HCT116 (cell line): ENCODE measurements at regions not wholly inside any gene's neighbourhood (a gene's known extent, or its start where the extent isn't known, plus 50 kb on each side); places are given as distances from the start of the nearest gene placed in this dataset.

Experiments used
- ATAC-seq: fragments of 200-7000 bp; cut with Tn5 transposase; 2 replicates; pipeline ENCODE4 v1.9.1; 2020; ENCODE audit warnings: mild to moderate bottlenecking, moderate library complexity
- BruUV-seq: library from RNA; stranded (reverse); fragments of 400-500 nt; replicated peaks from 2 replicates; lab custom pipeline; 2021; lab: Mats Ljungman, UMichigan
- CTCF ChIA-PET: fragments of 300-600 bp; sonication (Branson Sonifier 250); formaldehyde crosslinking; loops from one replicate; lab custom pipeline; 2021; ENCODE audit warnings: antibody characterized with exemption; lab: Charles Lee
- POLR2A ChIA-PET: fragments of 300-600, 350-600 bp; sonication (Branson Sonifier 250); formaldehyde crosslinking; loops from one replicate; lab custom pipeline; 2021; ENCODE audit warnings: antibody characterized with exemption; lab: Charles Lee
- RAD21 ChIA-PET, 2 experiments: fragments of 300-600 bp; sonication (Branson Sonifier 250); formaldehyde crosslinking; loops; one replicate each; lab custom pipeline; 2023; ENCODE audit warnings: low total read pairs in 2 of 2; ENCODE audit not compliant: uncharacterized antibody in 2 of 2, unreplicated experiment in 2 of 2, low non-redundant PET in 1 of 2; lab: Charles Lee
- DNase-seq: peaks from one replicate; pipeline ENCODE4 v3.0.0-alpha.2; 2010; ENCODE audit warnings: low read depth, low spot score
- H2AFZ ChIP-seq: fragments of 200-600 bp; shearing (Covaris generic), sonication (generic); 2 replicates; pipeline ENCODE4 v1.6.1; 2017; ENCODE audit warnings: low read depth, mixed run types, mixed read lengths, antibody characterized with exemption, low read length; ENCODE audit not compliant: poor library complexity, severe bottlenecking
- H3K27ac ChIP-seq: 2 replicates; pipeline ENCODE4 v1.5.1; 2012; ENCODE audit warnings: low read depth, low read length
- H3K27me3 ChIP-seq: fragments of 200-600 bp; sonication (generic); 2 replicates; pipeline ENCODE4 v1.6.1; 2016; ENCODE audit warnings: mixed run types, low read length, mixed read lengths; ENCODE audit not compliant: insufficient read depth
- H3K36me3 ChIP-seq, 2 experiments: fragments of 200-500 bp in 1 of 2; fragments of 200-600 bp in 1 of 2; sonication (Bioruptor generic) in 1 of 2; sonication (generic) in 1 of 2; 2 replicates each; pipeline versions ENCODE4 v1.5.1 to v1.6.1; 2014 to 2016; ENCODE audit warnings: low read length in 2 of 2, inconsistent platforms in 1 of 2, mixed read lengths in 1 of 2, mixed run types in 1 of 2; ENCODE audit not compliant: insufficient read depth in 2 of 2, control insufficient read depth in 1 of 2
- H3K4me1 ChIP-seq, 2 experiments: fragments of 200-600 bp in 1 of 2; sonication (generic) in 1 of 2; 2 replicates each; pipeline versions ENCODE4 v1.5.1 to v1.6.1; 2012 to 2017; ENCODE audit warnings: low read length in 2 of 2, inconsistent platforms in 1 of 2, mild to moderate bottlenecking in 1 of 2, mixed read lengths in 1 of 2, mixed run types in 1 of 2, moderate library complexity in 1 of 2; ENCODE audit not compliant: insufficient read depth in 2 of 2, control insufficient read depth in 1 of 2
- H3K4me2 ChIP-seq: fragments of 200-600 bp; sonication (generic); 2 replicates; pipeline ENCODE4 v1.6.1; 2017; ENCODE audit warnings: mixed run types, low read length, mixed read lengths
- H3K4me3 ChIP-seq, 2 experiments: fragments of 200-600 bp in 1 of 2; sonication (generic) in 1 of 2; replicated peaks in 1 of 2; 2 replicates each; pipeline ENCODE4 v1.5.1; 2011 to 2016; ENCODE audit warnings: low read length in 2 of 2, control low read depth in 1 of 2, low read depth in 1 of 2, mild to moderate bottlenecking in 1 of 2, mixed read lengths in 1 of 2, mixed run types in 1 of 2
- H3K79me2 ChIP-seq: fragments of 200-600 bp; sonication (generic); 2 replicates; pipeline ENCODE4 v1.6.1; 2017; ENCODE audit warnings: mild to moderate bottlenecking, mixed run types, low read length, moderate library complexity, mixed read lengths; ENCODE audit not compliant: insufficient read depth
- H3K9ac ChIP-seq: fragments of 200-600 bp; sonication (generic); 2 replicates; pipeline ENCODE4 v1.6.1; 2016; ENCODE audit warnings: low read length, mixed read lengths
- H3K9me2 ChIP-seq: fragments of 200-600 bp; sonication (generic), shearing (Covaris generic); 2 replicates; pipeline ENCODE4 v1.6.1; 2017; ENCODE audit warnings: mixed run types, mild to moderate bottlenecking, moderate library complexity; ENCODE audit not compliant: insufficient read depth
- H3K9me3 ChIP-seq, 2 experiments: fragments of 200-500 bp in 1 of 2; fragments of 200-600 bp in 1 of 2; sonication (Bioruptor generic) in 1 of 2; sonication (generic) in 1 of 2; 2 replicates each; pipeline ENCODE4 v1.6.1; 2014 to 2017; ENCODE audit warnings: low read length in 2 of 2, mixed read lengths in 2 of 2, inconsistent platforms in 1 of 2, low read depth in 1 of 2, mild to moderate bottlenecking in 1 of 2, mixed run types in 1 of 2, moderate library complexity in 1 of 2; ENCODE audit not compliant: control insufficient read depth in 1 of 2, insufficient read depth in 1 of 2
- H4K20me1 ChIP-seq: fragments of 200-600 bp; sonication (generic), shearing (Covaris generic); 2 replicates; pipeline ENCODE4 v1.6.1; 2017; ENCODE audit warnings: mixed run types, mild to moderate bottlenecking, moderate library complexity; ENCODE audit not compliant: insufficient read depth
- CEBPB ChIP-seq: IDR thresholded peaks from 2 replicates; pipeline ENCODE4 v1.6.1; 2012; ENCODE audit warnings: low read depth
- EZH2phosphoT487 ChIP-seq: fragments of 200-600 bp; IDR thresholded peaks from 2 replicates; pipeline ENCODE4 v1.6.1; 2018; ENCODE audit warnings: antibody characterized with exemption, borderline replicate concordance
- JUND ChIP-seq: IDR thresholded peaks from 2 replicates; pipeline ENCODE4 v1.6.1; 2012
- POLR2A ChIP-seq: IDR thresholded peaks from 2 replicates; pipeline ENCODE4 v1.7.0; 2011; ENCODE audit warnings: borderline replicate concordance; ENCODE audit not compliant: insufficient read depth, insufficient read length; ENCODE audit errors: extremely low read depth
- POLR2AphosphoS5 ChIP-seq: IDR thresholded peaks from 2 replicates; pipeline ENCODE4 v1.6.1; 2011; ENCODE audit warnings: mild to moderate bottlenecking, low read depth, low read length, moderate library complexity
- SP1 ChIP-seq: IDR thresholded peaks from 2 replicates; pipeline ENCODE4 v1.6.1; 2012; ENCODE audit warnings: low read depth
- TCF7L2 ChIP-seq: IDR thresholded peaks from 2 replicates; pipeline ENCODE4 v1.7.0; 2011; ENCODE audit warnings: borderline replicate concordance, inconsistent platforms; ENCODE audit not compliant: insufficient read depth, insufficient read length; ENCODE audit errors: extremely low read depth
- ZNF274 ChIP-seq: fragments of 200-500 bp; sonication (Bioruptor generic); IDR thresholded peaks from 2 replicates; pipeline ENCODE4 v1.6.1; 2014; ENCODE audit warnings: mild to moderate bottlenecking, low read depth, low read length, inconsistent platforms
- intact Hi-C: fragments of 100-400 bp; cut with micrococcal nuclease; formaldehyde crosslinking; loops from 2 replicates; pipeline ENCODE4 v1.10.0; 2022

- POLR2A ChIA-PET, result no interaction called here
- intact Hi-C loops, result loop anchor here (2.0 kb wide), 1 partner anchor 521 kb away; no protein-coding TSS in a partner anchor
- RAD21 ChIA-PET, result no interaction called here
These were observed 603.0 kb downstream of the BUD13 start for GRCh38 chr11:116169776-116170175.

GRCh38 chr11:116168459-116168787 is 604.4 kb downstream of the BUD13 start:
- Histone ChIP-seq H3K9me3 (no peaks in the 10 kb centered on the region), H3K4me1 (no peaks in the 10 kb centered on the region), H3K4me3 (no peak overlapping the region), H3K27ac (no peak overlapping the region), H3K79me2 (no peaks in the 10 kb centered on the region), H3K9ac (no peak overlapping the region), H3K27me3 (peaks cover 7% of the 10 kb centered on the region; the same call in 1 of the 2 replicates), H2AFZ (no peak overlapping the region), H3K9me2 (no peaks in the 10 kb centered on the region), H4K20me1 (no peaks in the 10 kb centered on the region), H3K4me2 (no peak overlapping the region), H3K36me3 (no peaks in the 10 kb centered on the region)
- intact Hi-C loops, result no loop called here
- POLR2A ChIA-PET, result no interaction called here
- no peak for DNase-seq
- no peak for TF ChIP-seq POLR2AphosphoS5
- no peak for TF ChIP-seq ZNF274
- no peak for TF ChIP-seq POLR2A
- no peak for TF ChIP-seq CEBPB
- TF ChIP-seq EZH2phosphoT487, result no peak
- TF ChIP-seq JUND, result no peak
- no peak for TF ChIP-seq SP1
- RAD21 ChIA-PET, result no interaction called here
- CTCF ChIA-PET, result no interaction called here
- BruUV-seq, result no TSS peak
- no peak for ATAC-seq

More at GRCh38 chr11:116169776-116170175, 603.0 kb downstream of the BUD13 start:
- Histone ChIP-seq H3K4me2 (no peak overlapping the region), H3K4me1 (no peaks in the 10 kb centered on the region), H4K20me1 (no peaks in the 10 kb centered on the region), H3K27ac (no peak overlapping the region), H3K9me3 (no peaks in the 10 kb centered on the region), H3K9ac (no peak overlapping the region), H3K4me3 (no peak overlapping the region), H3K9me2 (no peaks in the 10 kb centered on the region), H3K79me2 (no peaks in the 10 kb centered on the region), H2AFZ (no peak overlapping the region), H3K36me3 (no peaks in the 10 kb centered on the region), H3K27me3 (peaks cover 7% of the 10 kb centered on the region; the same call in 1 of the 2 replicates)
- TF ChIP-seq CEBPB (no peak), TCF7L2 (no peak)
- ATAC-seq, result no peak
- no peak for DNase-seq
- BruUV-seq, result no TSS peak
- CTCF ChIA-PET, result no interaction called here
